Memory B cell (primary cell): ENCODE measurements at regions not wholly inside any gene's neighbourhood (a gene's known extent, or its start where the extent isn't known, plus 50 kb on each side); places are given as distances from the start of the nearest gene placed in this dataset.
"Not testable (repeated sequence)": the region's sequence is repeated elsewhere in the genome, so short reads cannot be mapped to it uniquely, and the experiment has no call there.

ENCODE experiments used
- ATAC-seq: fragments of 150-1000 bp; cut with Tn5 transposase; 2 replicates; pipeline ENCODE4 v1.10.0; 2021; ENCODE audit warnings: low read depth, mild to moderate bottlenecking, moderate library complexity
- DNase-seq, 2 donors: peaks; one replicate each; pipeline ENCODE4 v3.0.0; 2022; ENCODE audit warnings: low spot score in 2 of 2
- H3K27ac Mint-ChIP-seq: one replicate; pipeline ENCODE4 v1.8.0; 2022; ENCODE audit warnings: mild to moderate bottlenecking, moderate library complexity, mixed read lengths
- H3K27me3 Mint-ChIP-seq: one replicate; pipeline ENCODE4 v1.8.0; 2022; ENCODE audit warnings: mixed read lengths
- H3K36me3 Mint-ChIP-seq: one replicate; pipeline ENCODE4 v1.8.0; 2022; ENCODE audit warnings: mild to moderate bottlenecking, mixed read lengths
- H3K4me1 Mint-ChIP-seq: one replicate; pipeline ENCODE4 v1.8.0; 2022; ENCODE audit warnings: mixed read lengths
- H3K4me3 Mint-ChIP-seq: one replicate; pipeline ENCODE4 v1.8.0; 2022; ENCODE audit warnings: mild to moderate bottlenecking, moderate library complexity, mixed read lengths
- H3K9me3 Mint-ChIP-seq: one replicate; pipeline ENCODE4 v1.8.0; 2022; ENCODE audit warnings: mixed read lengths

DNA sequence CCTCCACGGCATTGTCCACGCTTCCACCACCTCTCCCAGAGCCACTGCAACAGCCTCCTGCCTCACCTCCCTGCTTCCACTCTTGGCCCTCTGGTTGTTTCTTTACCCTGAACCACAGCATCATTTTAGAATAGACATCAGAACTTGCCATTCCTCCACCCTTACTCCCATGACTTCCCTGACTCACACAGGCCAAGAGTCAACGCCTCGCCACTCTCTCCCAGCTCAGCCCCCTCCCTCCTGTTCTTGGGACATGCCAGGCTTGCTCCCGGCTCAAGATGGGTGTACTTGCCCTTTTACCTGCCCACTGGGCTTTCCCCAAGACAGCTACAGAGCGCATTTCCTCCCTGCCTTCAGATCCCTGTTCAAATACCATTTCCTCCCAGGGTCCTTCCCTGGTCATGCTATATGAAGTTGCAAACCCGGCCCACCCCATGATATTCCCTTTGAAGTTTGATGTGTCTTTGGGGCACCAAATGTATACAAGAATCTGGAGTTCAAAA is 429.1 kb downstream of the RPS24 start:
- ATAC-seq = no peak
- peaks cover 1% of the 10 kb centered on the region for H3K9me3 Mint-ChIP-seq
- no peak for DNase-seq
- no peaks in the 10 kb centered on the region for H3K36me3 Mint-ChIP-seq
- H3K4me1 Mint-ChIP-seq = no peaks in the 10 kb centered on the region
- peaks cover 13% of the 10 kb centered on the region for H3K27me3 Mint-ChIP-seq
- H3K27ac Mint-ChIP-seq = no peak overlapping the region
- no peak overlapping the region for H3K4me3 Mint-ChIP-seq

DNA sequence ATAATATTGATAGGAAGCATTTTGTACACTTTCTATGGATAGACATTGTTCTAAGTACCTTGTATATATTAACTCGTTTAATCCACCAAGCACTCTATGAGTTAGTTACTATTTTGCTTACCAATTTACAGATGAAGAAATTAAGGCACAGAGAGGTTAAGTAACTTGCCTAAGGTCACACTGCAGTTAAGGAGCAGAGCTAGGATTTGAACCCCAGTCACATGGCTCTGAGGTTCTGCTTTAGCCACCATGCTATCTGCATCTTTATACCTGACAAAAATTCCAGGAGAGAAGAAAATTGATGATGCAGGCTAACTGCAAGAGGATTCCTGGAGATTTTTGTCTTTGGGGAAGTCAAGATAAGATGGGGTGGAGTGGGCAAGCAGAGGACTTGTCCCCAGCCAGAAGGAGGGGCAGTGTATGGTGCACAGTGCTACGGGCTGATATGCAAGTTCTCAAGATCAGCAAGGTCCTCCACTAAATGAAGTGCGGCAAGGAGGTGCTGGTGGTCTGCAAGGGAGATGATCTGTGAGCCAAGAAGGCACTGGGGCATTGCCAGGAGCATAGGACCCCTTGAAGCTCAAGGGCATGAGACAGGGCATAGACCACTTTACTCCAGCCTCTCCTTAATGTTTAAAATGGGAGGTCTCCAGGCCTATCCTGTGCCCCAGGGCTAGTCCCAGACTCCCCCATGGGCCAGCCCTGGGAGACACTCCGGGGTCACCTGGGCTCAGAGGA is 430.6 kb downstream of the RPS24 start:
- ATAC-seq (no peak), DNase-seq (no peak)
- H3K27me3 Mint-ChIP-seq = peaks cover 13% of the 10 kb centered on the region
- no peak overlapping the region for H3K27ac Mint-ChIP-seq
- no peaks in the 10 kb centered on the region for H3K4me1 Mint-ChIP-seq
- H3K9me3 Mint-ChIP-seq = peaks cover 1% of the 10 kb centered on the region
- H3K36me3 Mint-ChIP-seq = no peaks in the 10 kb centered on the region
- no peak overlapping the region for H3K4me3 Mint-ChIP-seq

DNA sequence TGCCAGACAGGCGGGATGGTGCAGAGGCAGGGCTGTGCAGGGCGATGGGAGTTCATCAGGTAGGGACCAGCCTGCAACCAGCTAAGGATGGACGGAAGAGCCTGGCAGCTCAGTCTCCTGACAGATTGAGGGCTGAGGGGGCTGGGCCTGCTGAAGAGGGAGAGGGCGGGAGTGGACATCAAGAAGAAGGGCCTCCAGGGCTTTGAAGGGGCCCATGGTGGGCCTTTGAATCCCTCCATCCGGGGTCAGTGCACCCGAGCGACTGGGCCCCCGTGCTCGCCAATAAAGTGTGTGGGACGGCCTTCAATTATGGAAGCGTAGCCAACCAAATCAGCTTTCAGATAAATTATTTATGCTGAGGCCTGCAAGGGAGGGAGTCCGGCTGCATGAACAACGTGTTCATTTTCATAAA is 431.2 kb downstream of the RPS24 start:
- H3K4me1 Mint-ChIP-seq = no peaks in the 10 kb centered on the region
- no peak overlapping the region for H3K4me3 Mint-ChIP-seq
- ATAC-seq (no peak), DNase-seq (no peak)
- H3K27me3 Mint-ChIP-seq = peaks cover 13% of the 10 kb centered on the region
- H3K9me3 Mint-ChIP-seq = peaks cover 1% of the 10 kb centered on the region
- H3K27ac Mint-ChIP-seq = no peak overlapping the region
- no peaks in the 10 kb centered on the region for H3K36me3 Mint-ChIP-seq

DNA sequence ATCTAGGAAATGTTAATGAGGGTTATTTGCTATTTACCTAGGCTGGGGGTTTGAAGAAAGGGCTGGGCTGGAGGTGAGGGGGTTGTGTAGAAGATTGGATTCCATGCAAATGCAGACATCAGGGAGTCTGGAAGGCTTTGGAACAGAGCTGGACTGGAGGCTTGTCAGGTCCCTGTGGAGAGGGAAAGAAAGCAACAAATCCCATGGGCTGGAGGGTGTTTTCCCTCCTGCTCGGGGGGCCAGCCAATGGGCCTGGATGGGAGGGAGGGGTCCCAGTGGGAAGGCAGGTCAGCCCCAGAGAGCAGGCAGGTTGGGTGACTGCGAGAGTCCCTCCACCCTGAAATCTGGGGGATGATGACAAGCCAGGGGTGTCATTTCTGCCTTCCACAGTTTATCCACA is 431.8 kb downstream of the RPS24 start:
- H3K4me3 Mint-ChIP-seq = no peak overlapping the region
- H3K4me1 Mint-ChIP-seq = no peaks in the 10 kb centered on the region
- DNase-seq (no peak), ATAC-seq (no peak)
- no peak overlapping the region for H3K27ac Mint-ChIP-seq
- H3K36me3 Mint-ChIP-seq = no peaks in the 10 kb centered on the region
- H3K27me3 Mint-ChIP-seq = peaks cover 13% of the 10 kb centered on the region
- H3K9me3 Mint-ChIP-seq = peaks cover 1% of the 10 kb centered on the region

DNA sequence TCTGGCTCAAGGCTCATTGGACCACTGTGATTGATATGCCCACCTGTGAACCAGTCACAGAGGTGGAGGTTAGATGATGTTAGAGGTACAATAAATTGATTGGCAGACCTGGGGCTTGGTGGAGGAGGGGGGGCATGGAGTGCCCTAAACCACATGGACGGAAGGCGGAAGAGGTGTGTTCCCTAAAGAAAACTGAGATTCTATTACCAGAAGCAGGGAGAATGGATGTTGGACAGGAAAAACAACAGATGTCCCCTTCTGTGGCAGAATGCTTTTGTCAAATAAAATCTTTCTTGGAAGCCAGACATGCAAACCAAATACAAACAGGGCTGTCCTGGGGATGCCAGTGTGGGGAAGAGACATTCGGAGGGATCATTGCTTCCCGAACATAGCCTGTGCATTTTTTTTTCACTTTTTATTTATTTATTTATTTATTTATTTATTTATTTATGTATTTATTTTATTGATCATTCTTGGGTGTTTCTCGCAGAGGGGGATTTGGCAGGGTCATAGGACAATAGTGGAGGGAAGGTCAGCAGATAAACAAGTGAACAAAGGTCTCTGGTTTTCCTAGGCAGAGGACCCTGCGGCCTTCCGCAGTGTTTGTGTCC is 433.9 kb downstream of the RPS24 start:
- DNase-seq (no peak), ATAC-seq (no peak)
- peaks cover 1% of the 10 kb centered on the region for H3K9me3 Mint-ChIP-seq
- no peak overlapping the region for H3K27ac Mint-ChIP-seq
- no peaks in the 10 kb centered on the region for H3K36me3 Mint-ChIP-seq
- H3K4me3 Mint-ChIP-seq = no peak overlapping the region
- H3K4me1 Mint-ChIP-seq = no peaks in the 10 kb centered on the region
- peaks cover 12% of the 10 kb centered on the region for H3K27me3 Mint-ChIP-seq

DNA sequence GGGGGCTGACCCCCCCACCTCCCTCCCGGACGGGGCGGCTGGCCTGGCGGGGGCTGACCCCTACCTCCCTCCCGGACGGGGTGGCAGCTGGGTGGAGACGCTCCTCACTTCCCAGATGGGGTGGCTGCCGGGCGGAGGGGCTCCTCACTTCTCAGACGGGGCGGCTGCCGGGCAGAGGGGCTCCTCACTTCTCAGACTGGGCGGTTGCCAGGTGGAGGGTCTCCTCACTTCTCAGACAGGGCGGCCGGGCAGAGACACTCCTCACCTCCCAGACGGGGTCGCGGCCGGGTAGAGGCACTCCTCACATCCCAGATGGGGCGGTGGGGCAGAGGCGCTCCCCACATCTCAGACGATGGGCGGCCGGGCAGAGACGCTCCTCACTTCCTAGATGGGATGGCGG is 435.1 kb downstream of the RPS24 start:
- not testable (repeated sequence) for H3K27ac Mint-ChIP-seq, H3K4me3 Mint-ChIP-seq, H3K36me3 Mint-ChIP-seq, H3K9me3 Mint-ChIP-seq, H3K27me3 Mint-ChIP-seq, DNase-seq, ATAC-seq, H3K4me1 Mint-ChIP-seq

DNA sequence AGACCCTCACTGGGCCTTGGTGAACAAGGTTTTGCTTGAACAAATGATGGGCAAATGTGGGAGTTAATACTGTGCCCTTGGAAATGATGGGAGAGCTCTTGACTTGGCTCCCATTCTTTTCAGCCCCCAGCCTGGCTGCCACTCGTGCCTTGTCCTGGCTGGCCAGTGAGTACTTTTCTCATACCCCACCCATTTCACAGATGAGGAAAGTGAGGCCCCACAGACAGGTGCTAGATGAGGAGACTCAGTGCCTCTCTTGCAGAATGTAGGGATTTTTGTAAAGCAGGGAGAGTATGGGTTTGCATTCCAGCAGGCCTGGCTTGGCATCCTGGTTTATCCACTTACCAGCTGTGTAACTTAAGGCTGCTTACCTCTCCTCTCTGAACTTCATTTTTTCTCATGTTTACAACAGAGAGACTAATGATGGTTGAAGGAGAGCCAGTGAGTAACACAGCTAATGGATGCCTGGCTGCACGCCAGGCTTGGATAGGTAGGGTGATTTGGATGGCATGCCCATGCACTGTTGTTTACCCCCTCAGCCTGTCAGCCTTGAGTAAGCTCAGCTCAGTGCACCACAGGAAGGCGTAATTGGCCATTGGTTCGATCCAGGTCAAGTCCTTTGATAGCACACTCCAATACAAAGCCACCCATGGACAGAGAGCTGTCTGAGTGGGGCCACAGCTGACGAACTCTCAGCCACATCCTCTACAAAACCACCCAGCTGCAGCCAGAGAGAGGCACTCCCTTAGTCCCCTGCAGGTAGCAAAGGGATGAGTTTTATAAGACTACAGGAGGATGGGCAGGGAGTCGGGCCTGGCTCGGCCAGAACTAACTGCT is 436.8 kb downstream of the RPS24 start:
- ATAC-seq (no peak), DNase-seq (no peak)
- H3K27ac Mint-ChIP-seq = no peak overlapping the region
- peaks cover 2% of the 10 kb centered on the region for H3K27me3 Mint-ChIP-seq
- no peaks in the 10 kb centered on the region for H3K4me1 Mint-ChIP-seq
- H3K36me3 Mint-ChIP-seq = no peaks in the 10 kb centered on the region
- H3K4me3 Mint-ChIP-seq = no peak overlapping the region
- H3K9me3 Mint-ChIP-seq = peaks cover 1% of the 10 kb centered on the region

DNA sequence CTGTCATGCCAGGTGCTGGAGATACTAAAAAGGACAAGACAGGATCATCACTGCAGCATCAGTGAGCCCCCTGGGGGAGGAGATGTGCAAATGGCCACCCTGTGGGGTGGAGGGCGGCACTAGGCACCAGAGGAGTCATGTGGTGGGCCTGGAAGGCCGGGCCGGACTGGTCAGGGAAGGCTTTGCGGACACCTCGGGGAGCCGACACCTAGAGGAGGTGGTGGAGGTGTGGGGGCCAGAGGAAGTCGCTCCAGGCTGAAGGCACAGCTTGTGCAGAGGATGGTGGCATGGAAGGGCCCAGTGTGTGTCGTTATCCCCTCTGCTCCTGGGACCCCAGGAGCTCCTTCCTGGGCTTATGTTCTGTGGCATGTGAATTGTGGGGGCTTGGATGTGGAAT is 437.7 kb downstream of the RPS24 start:
- no peak overlapping the region for H3K27ac Mint-ChIP-seq
- DNase-seq (no peak), ATAC-seq (no peak)
- H3K4me1 Mint-ChIP-seq = no peaks in the 10 kb centered on the region
- H3K27me3 Mint-ChIP-seq = peaks cover 2% of the 10 kb centered on the region
- H3K9me3 Mint-ChIP-seq = peaks cover 1% of the 10 kb centered on the region
- H3K4me3 Mint-ChIP-seq = no peak overlapping the region
- no peaks in the 10 kb centered on the region for H3K36me3 Mint-ChIP-seq

DNA sequence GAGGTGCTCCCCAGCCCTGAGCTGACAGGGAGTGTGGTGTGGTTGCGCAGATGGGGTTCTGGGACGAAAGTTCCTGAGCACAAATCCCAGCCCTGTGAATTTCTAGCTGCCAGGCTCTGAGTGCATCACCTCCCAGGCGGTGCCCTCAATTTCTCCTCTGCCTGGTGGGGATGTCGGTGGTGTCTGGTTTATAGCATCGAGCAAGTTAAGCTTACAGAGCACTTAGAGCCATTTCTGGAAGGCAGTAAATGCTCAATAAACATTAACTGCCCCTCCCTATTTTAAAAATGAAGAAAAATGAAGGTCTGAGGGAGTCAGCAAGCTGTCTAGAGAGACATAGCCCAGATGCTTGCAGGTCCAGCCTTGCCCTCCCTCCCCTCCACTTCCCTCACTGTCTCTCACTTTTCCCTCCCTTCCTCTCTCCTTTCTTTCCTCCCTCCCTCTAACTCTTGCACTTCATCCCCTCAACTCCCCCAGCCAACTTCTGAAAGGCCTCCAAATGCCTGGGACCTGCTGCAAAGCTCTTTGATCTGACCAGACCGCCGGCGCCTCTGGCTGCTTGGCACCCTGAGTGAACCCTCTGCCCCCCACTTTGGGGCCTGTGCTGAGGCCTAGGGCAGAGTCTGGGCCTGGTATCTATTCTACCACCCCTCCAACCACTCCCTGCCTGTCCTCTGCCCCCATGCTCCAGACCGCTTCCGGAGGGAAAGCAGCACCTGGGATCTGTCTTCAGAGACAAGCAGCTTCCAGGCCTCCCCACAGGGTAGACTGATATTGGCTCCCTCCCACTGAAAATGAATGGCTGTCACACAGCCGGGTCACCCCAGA is 438.3 kb downstream of the RPS24 start:
- H3K27me3 Mint-ChIP-seq = peaks cover 2% of the 10 kb centered on the region
- no peaks in the 10 kb centered on the region for H3K4me1 Mint-ChIP-seq
- DNase-seq (no peak), ATAC-seq (no peak)
- H3K9me3 Mint-ChIP-seq = peaks cover 1% of the 10 kb centered on the region
- no peak overlapping the region for H3K27ac Mint-ChIP-seq
- H3K36me3 Mint-ChIP-seq = no peaks in the 10 kb centered on the region
- H3K4me3 Mint-ChIP-seq = no peak overlapping the region

DNA sequence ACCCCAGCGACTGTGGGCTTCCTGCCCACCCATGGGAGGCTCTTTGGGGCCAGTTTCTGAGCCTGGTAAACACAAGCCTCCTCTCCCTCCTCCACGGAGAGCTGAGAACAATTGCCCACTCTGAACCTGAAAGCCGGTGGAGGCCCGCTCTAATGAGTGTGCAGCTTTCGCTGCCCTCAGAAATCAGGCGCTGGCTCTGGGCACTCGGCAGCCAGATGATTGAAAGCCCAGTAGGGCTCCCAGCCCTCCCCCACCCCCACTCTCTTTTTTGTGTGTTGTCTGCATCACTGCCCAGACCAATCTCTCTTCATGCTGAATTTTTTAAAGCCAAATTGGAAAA is 438.9 kb downstream of the RPS24 start:
- DNase-seq = no peak
- Mint-ChIP-seq H3K27me3 (peaks cover 3% of the 10 kb centered on the region), H3K4me1 (no peaks in the 10 kb centered on the region), H3K36me3 (no peaks in the 10 kb centered on the region), H3K27ac (no peak overlapping the region), H3K9me3 (no peaks in the 10 kb centered on the region), H3K4me3 (no peak overlapping the region)
- ATAC-seq = no peak

DNA sequence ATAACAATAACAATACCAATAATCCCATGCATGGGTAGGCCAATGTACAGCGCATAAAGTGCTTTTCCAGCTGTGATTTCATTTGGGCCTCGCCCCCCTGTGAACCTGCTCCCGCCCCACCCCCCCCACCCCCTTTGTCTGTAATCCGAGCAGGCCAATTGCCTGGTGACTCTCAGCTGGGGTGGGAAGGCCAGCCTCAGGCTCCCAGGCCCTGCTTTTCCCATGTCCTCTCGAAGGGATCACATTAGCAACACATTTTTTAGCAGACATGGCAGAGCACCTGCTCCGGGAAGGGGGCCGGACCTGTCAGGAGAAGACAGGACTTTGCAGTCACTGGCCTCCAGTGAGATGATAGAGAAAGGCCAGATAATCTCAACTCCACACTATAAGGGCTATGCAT is 439.3 kb downstream of the RPS24 start:
- no peaks in the 10 kb centered on the region for H3K9me3 Mint-ChIP-seq
- peaks cover 4% of the 10 kb centered on the region for H3K27me3 Mint-ChIP-seq
- no peak overlapping the region for H3K4me3 Mint-ChIP-seq
- no peaks in the 10 kb centered on the region for H3K4me1 Mint-ChIP-seq
- DNase-seq (no peak), ATAC-seq (no peak)
- no peak overlapping the region for H3K27ac Mint-ChIP-seq
- no peaks in the 10 kb centered on the region for H3K36me3 Mint-ChIP-seq

DNA sequence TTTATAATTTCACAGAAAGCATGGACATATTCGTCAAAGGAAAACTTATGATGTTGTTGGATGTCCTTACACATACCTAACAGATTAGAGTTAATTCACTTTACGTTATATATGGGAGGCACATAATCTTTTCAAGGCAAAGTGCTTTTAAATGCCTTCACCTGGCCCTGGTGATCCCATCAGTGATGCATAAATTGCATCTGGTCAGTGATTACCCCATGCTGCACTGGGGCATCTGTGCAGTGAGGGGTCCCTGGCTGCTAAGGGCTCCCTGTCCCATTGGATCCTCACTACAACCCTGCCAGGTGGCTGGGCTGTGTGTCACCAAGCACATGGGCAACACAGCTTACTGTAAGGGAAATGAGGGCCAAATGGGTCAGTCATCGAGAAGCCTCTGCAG is 441.1 kb downstream of the RPS24 start:
- Mint-ChIP-seq H3K4me3 (no peak overlapping the region), H3K36me3 (no peaks in the 10 kb centered on the region), H3K4me1 (no peaks in the 10 kb centered on the region), H3K27ac (no peak overlapping the region), H3K9me3 (no peaks in the 10 kb centered on the region), H3K27me3 (peaks cover 8% of the 10 kb centered on the region)
- no peak for DNase-seq
- ATAC-seq = no peak

DNA sequence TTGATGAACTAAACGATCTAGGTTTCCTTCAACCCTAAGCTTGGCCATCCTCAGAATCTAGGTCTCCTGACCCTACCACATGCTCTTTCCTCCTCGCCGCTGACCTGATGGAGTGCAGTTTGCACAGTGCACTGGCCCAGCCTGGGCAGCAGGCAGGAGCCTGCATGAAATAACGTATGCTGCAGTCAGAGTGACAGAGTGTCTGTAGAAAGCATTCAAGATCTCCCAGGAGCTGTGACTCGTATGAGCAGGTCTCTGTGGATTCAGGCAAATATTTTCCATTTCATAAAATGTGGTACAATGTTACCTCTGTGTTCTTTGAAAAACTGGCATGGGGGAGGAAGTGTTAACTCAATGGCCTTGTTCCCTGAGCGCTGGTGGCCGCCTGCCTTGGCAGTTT is 441.8 kb downstream of the RPS24 start:
- Mint-ChIP-seq H3K27me3 (peaks cover 11% of the 10 kb centered on the region), H3K36me3 (no peaks in the 10 kb centered on the region), H3K27ac (no peak overlapping the region), H3K4me3 (no peak overlapping the region), H3K4me1 (no peaks in the 10 kb centered on the region), H3K9me3 (no peaks in the 10 kb centered on the region)
- ATAC-seq (no peak), DNase-seq (no peak)

DNA sequence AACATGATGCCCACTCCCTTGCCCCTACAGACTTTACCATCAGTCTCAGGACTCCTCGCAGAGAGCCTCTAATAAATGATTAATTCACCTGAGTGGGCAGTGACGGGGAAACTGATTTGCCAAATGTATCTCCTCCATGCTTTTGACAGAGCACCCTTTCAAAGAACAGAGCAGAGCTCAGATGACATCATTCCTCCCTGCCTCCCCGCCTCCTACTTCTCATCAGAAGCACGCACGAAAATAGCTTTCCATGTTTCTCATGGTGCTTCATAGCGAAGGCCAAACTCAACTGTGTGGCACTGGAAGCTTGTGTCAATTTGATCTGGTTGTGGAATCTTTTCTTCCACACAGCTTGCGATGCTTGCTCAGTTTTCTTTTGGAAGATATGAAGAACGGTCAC is 442.5 kb downstream of the RPS24 start:
- Mint-ChIP-seq H3K27ac (no peak overlapping the region), H3K27me3 (peaks cover 11% of the 10 kb centered on the region), H3K9me3 (no peaks in the 10 kb centered on the region), H3K36me3 (no peaks in the 10 kb centered on the region), H3K4me1 (no peaks in the 10 kb centered on the region), H3K4me3 (no peak overlapping the region)
- DNase-seq = no peak
- ATAC-seq = no peak
